ENCODE measurements at regions not wholly inside any gene's neighbourhood (a gene's known extent, or its start where the extent isn't known, plus 50 kb on each side); places are given as distances from the start of the nearest gene placed in this dataset.

GRCh38 chr10:65811931-65812525 lies 1113.8 kb upstream of the LRRTM3 start:
- no peak for ATAC-seq (replicated peaks in 1 of 2)
- no peak overlapping the region for H3K27ac Mint-ChIP-seq

GRCh38 chr10:65816536-65816935 lies 1109.3 kb upstream of the LRRTM3 start:
- H3K4me1 Mint-ChIP-seq (ENCODE audit: low read depth) = no peaks in the 10 kb centered on the region
- DNase-seq (no peak), ATAC-seq (replicated peaks in 1 of 2) (no peak)
- no peak overlapping the region for H3K4me3 Mint-ChIP-seq
- H3K27ac Mint-ChIP-seq = no peak overlapping the region
- H3K36me3 Mint-ChIP-seq (ENCODE audit: insufficient read depth in 2 of 2) = no peaks in the 10 kb centered on the region
- H3K27me3 Mint-ChIP-seq (ENCODE audit: low read depth) = no peaks in the 10 kb centered on the region
- no peaks in the 10 kb centered on the region for H3K9me3 Mint-ChIP-seq

More at GRCh38 chr10:65811931-65812525, 1113.8 kb upstream of the LRRTM3 start:
- Mint-ChIP-seq H3K36me3 (ENCODE audit: insufficient read depth in 2 of 2) (no peaks in the 10 kb centered on the region), H3K4me3 (no peak overlapping the region), H3K27me3 (ENCODE audit: low read depth) (no peaks in the 10 kb centered on the region), H3K4me1 (ENCODE audit: low read depth) (no peaks in the 10 kb centered on the region), H3K9me3 (peaks cover 0 to 3% of the 10 kb centered on the region in 2 donors)
- no peak for DNase-seq

DNA sequence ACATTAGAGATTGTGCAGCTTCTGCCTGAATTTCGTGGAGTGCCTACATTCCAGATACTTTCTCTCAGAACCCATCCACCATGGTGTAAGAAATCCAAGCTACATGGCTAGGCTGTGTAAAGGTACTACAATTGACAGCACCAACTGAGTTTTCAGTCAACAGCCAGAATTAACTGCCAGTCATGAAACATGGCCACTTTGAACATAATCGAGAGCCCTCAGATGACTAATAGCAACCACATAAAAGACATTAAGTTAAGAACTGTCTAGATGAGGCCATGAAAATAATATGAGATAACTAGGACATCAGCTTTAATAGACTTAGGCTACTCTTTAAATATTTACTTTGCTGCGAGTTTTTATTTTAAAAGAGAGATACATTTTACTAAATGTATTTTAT lies 1106.8 kb upstream of the LRRTM3 start:
- Mint-ChIP-seq H3K27me3 (ENCODE audit: low read depth) (no peaks in the 10 kb centered on the region), H3K9me3 (peaks cover 0 to 2% of the 10 kb centered on the region in 2 donors), H3K36me3 (ENCODE audit: insufficient read depth in 2 of 2) (no peaks in the 10 kb centered on the region), H3K4me3 (no peak overlapping the region), H3K4me1 (ENCODE audit: low read depth) (no peaks in the 10 kb centered on the region), H3K27ac (no peak overlapping the region)
- ATAC-seq (replicated peaks in 1 of 2) (no peak), DNase-seq (no peak)

- no peaks in the 10 kb centered on the region for H3K36me3 Mint-ChIP-seq (ENCODE audit: insufficient read depth in 2 of 2)
- no peak overlapping the region for H3K4me3 Mint-ChIP-seq
- H3K27me3 Mint-ChIP-seq (ENCODE audit: low read depth) = no peaks in the 10 kb centered on the region
- no peak for ATAC-seq (replicated peaks in 1 of 2)
- no peak overlapping the region for H3K27ac Mint-ChIP-seq
- H3K4me1 Mint-ChIP-seq (ENCODE audit: low read depth) = no peaks in the 10 kb centered on the region
- H3K9me3 Mint-ChIP-seq = peaks cover 3 to 4% of the 10 kb centered on the region in 2 donors
- DNase-seq = no peak
Observed at GRCh38 chr10:65827359-65827758, 1098.5 kb upstream of the LRRTM3 start.

DNA sequence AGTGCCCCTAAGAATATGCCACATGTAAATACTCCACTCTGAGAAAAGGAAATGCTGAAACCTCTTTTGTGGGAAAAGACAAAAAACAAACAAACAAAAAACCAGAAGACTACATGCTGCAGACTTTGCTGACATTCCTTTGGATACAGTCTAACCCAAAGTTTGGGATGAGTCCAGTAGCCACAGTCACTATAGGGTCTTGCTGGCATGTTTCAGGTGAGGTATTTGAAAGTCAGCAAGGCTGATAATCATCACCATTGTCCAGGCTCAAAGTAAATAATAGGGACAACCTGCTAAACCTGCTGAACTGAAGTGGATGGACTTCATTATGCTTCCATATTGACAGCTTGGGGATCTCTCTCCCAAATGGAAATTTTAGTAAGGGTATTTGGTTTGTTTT lies 1087.0 kb upstream of the LRRTM3 start:
- Mint-ChIP-seq H3K4me1 (ENCODE audit: low read depth) (no peaks in the 10 kb centered on the region), H3K27ac (no peak overlapping the region), H3K27me3 (ENCODE audit: low read depth) (no peaks in the 10 kb centered on the region), H3K9me3 (peaks cover 2 to 3% of the 10 kb centered on the region in 2 donors), H3K36me3 (ENCODE audit: insufficient read depth in 2 of 2) (no peaks in the 10 kb centered on the region), H3K4me3 (no peak overlapping the region)
- DNase-seq (no peak), ATAC-seq (replicated peaks in 1 of 2) (no peak)

DNA sequence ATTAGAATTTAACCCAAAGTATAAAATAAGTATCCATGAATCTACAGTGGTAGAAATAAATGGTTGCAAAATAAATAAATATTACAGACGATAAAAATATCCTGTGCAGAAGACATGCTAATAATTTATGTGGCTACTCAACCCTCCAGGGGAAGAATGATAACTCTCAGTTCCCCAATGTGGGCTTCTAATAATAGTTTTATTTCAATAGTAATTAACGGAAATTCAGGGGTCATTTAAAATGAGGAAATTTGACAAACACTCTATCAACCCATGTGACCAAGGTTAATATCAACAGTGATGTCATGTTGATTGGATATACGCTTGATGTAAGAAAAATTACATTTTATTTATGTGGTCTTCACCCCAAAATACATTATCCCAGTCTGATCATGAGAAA lies 1082.6 kb upstream of the LRRTM3 start:
- Mint-ChIP-seq H3K27me3 (ENCODE audit: low read depth) (no peaks in the 10 kb centered on the region), H3K4me3 (no peak overlapping the region), H3K36me3 (ENCODE audit: insufficient read depth in 2 of 2) (no peaks in the 10 kb centered on the region), H3K27ac (no peak overlapping the region), H3K4me1 (ENCODE audit: low read depth) (no peaks in the 10 kb centered on the region), H3K9me3 (peaks cover 2 to 3% of the 10 kb centered on the region in 2 donors)
- ATAC-seq (replicated peaks in 1 of 2) = no peak
- DNase-seq = no peak

DNA sequence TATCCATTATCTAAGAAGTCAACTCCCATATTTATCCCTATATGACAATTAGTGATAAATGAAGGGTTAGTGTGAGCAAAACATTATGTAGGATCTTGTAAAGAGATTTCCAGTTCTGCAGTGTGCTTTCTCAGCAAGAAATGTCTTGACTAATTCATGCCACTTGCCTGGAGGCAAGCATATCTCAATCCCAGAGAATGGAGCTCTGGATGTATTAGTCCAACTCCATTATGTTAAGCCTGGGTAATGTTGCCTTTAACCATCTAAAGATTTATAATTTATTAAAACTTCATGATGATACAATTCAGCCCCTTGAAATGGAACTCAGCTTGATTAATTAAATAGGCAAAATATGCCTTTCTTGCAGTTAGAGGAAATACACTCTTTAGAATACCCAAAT lies 1079.9 kb upstream of the LRRTM3 start:
- Mint-ChIP-seq H3K27me3 (ENCODE audit: low read depth) (no peaks in the 10 kb centered on the region), H3K4me3 (no peak overlapping the region), H3K4me1 (ENCODE audit: low read depth) (no peaks in the 10 kb centered on the region), H3K36me3 (ENCODE audit: insufficient read depth in 2 of 2) (no peaks in the 10 kb centered on the region), H3K9me3 (peaks cover 12 to 15% of the 10 kb centered on the region in 2 donors), H3K27ac (no peak overlapping the region)
- DNase-seq = no peak
- no peak for ATAC-seq (replicated peaks in 1 of 2)

- Mint-ChIP-seq H3K36me3 (ENCODE audit: insufficient read depth in 2 of 2) (no peaks in the 10 kb centered on the region), H3K4me3 (no peak overlapping the region), H3K9me3 (peaks cover 13 to 15% of the 10 kb centered on the region in 2 donors), H3K27me3 (ENCODE audit: low read depth) (no peaks in the 10 kb centered on the region), H3K4me1 (ENCODE audit: low read depth) (no peaks in the 10 kb centered on the region), H3K27ac (no peak overlapping the region)
- no peak for DNase-seq
- ATAC-seq (replicated peaks in 1 of 2) = no peak
Observed at GRCh38 chr10:65846541-65846940, 1079.3 kb upstream of the LRRTM3 start.

- DNase-seq (no peak), ATAC-seq (replicated peaks in 1 of 2) (no peak)
- H3K27me3 Mint-ChIP-seq (ENCODE audit: low read depth) = no peaks in the 10 kb centered on the region
- H3K36me3 Mint-ChIP-seq (ENCODE audit: insufficient read depth in 2 of 2) = no peaks in the 10 kb centered on the region
- H3K4me1 Mint-ChIP-seq (ENCODE audit: low read depth) = no peaks in the 10 kb centered on the region
- no peak overlapping the region for H3K4me3 Mint-ChIP-seq
- peaks cover 15 to 17% of the 10 kb centered on the region in 2 donors for H3K9me3 Mint-ChIP-seq
- H3K27ac Mint-ChIP-seq = no peak overlapping the region
Observed at GRCh38 chr10:65846949-65847348, 1078.9 kb upstream of the LRRTM3 start.

DNA sequence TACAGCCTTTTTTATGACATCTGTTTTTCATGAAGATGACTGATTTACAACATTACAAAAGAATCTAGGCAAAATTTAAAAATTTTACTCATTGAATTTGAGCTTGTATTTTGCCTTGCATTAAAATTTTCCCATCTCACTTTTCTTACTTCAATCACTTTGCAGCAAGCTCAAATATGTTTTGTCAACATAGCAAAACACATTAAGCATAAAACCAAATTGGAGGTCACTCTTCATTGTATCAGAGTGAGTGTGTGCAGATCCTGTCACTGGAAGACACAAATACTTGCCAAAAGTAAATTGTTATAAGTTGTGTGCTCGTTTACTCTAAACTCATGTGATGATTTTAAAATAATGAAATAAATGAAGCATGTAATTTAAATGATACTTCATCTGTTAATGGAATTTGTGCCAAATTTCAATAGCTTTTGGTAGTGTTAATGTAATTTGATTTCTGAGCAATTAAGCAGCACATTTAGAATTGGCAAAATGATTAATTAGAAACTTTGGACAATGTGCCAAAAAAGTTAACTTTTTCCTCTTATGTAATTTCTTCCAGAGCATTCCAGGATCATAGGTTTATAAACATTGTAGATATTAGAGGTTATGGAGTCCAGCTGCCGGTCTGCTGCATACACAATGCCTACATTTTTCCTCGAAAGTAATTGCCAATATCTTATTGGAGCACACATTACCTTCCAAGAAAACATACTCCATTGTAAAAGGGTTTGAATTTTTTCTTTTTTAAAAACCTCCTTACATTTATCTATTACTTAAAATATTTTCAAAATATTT lies 1078.2 kb upstream of the LRRTM3 start:
- H3K4me1 Mint-ChIP-seq (ENCODE audit: low read depth) = no peaks in the 10 kb centered on the region
- H3K36me3 Mint-ChIP-seq (ENCODE audit: insufficient read depth in 2 of 2) = no peaks in the 10 kb centered on the region
- no peaks in the 10 kb centered on the region for H3K27me3 Mint-ChIP-seq (ENCODE audit: low read depth)
- no peak overlapping the region for H3K27ac Mint-ChIP-seq
- DNase-seq (no peak), ATAC-seq (replicated peaks in 1 of 2) (no peak)
- no peak overlapping the region for H3K4me3 Mint-ChIP-seq
- peaks cover 16 to 17% of the 10 kb centered on the region in 2 donors for H3K9me3 Mint-ChIP-seq

- Mint-ChIP-seq H3K9me3 (peaks cover 3% of the 10 kb centered on the region in 2 donors), H3K27me3 (ENCODE audit: low read depth) (no peaks in the 10 kb centered on the region), H3K4me3 (no peak overlapping the region), H3K36me3 (ENCODE audit: insufficient read depth in 2 of 2) (no peaks in the 10 kb centered on the region), H3K4me1 (ENCODE audit: low read depth) (no peaks in the 10 kb centered on the region), H3K27ac (no peak overlapping the region)
- ATAC-seq (replicated peaks in 1 of 2) (no peak), DNase-seq (no peak)
Observed at GRCh38 chr10:65858841-65859240, 1067.0 kb upstream of the LRRTM3 start.

GRCh38 chr10:65861249-65861648 lies 1064.6 kb upstream of the LRRTM3 start:
- Mint-ChIP-seq H3K4me1 (ENCODE audit: low read depth) (no peaks in the 10 kb centered on the region), H3K4me3 (no peak overlapping the region), H3K9me3 (peaks cover 3% of the 10 kb centered on the region in 2 donors), H3K36me3 (ENCODE audit: insufficient read depth in 2 of 2) (no peaks in the 10 kb centered on the region), H3K27ac (no peak overlapping the region), H3K27me3 (ENCODE audit: low read depth) (no peaks in the 10 kb centered on the region)
- peak in 1 of 2 donors; percentile 32 for ATAC-seq (replicated peaks in 1 of 2)
- DNase-seq = no peak
